ENCODE measurements at regions not wholly inside any gene's neighbourhood (a gene's known extent, or its start where the extent isn't known, plus 50 kb on each side); places are given as distances from the start of the nearest gene placed in this dataset.

DNA sequence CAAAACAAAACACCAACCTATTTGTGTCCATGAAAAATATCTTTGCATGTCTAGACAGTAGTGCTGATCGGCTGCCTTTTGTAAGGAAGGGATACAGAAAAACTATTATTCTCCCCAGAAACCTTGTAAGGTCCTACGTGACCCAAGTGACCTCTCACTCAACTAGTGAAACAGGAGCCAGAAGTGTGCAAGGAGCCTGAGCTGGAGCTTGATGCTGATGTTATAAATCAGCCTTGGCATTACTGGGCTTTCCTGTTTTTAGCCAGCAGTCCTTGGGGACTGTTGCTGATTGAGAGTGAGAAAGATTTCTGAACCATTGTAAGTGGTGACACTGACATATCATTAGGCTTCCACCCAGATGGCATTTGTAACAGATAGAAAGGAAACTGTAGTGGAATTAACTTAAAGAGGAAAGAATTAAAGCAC lies 100.8 kb upstream of the LIMCH1 start:
- Histone ChIP-seq H3K79me2 (ENCODE audit: control insufficient read depth, insufficient read depth, low read length, unreplicated experiment) (no peaks in the 10 kb centered on the region), H3K27me3 (ENCODE audit: insufficient read depth, low read length) (no peaks in the 10 kb centered on the region), H3K27ac (ENCODE audit: low read depth, low read length) (no peak overlapping the region), H3K36me3 (ENCODE audit: insufficient read depth, low read length) (no peaks in the 10 kb centered on the region), H3K4me3 (ENCODE audit: low read depth, low read length) (no peak overlapping the region), H2AFZ (ENCODE audit: low read length, unreplicated experiment) (no peak overlapping the region), H3K4me1 (ENCODE audit: control insufficient read depth, insufficient read depth, low read length, unreplicated experiment) (no peaks in the 10 kb centered on the region)

DNA sequence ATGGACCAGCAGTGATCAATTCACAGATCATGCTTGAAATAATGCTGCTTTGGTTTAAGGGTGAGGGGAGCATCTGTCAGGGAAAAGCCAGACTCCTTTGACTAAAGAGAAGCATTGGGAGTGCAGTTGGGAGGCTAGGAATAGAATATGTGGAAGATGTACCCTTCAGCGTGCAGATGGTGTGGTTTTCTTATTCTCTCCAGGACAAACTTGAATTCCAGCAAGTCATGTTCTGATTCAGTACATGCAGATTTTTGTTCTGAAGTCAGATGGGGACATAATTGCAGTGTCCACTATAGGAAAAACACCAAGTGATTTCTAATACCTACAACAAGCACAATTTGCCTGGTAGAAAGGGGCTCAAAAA lies 99.0 kb upstream of the LIMCH1 start:
- H3K27me3 ChIP-seq (ENCODE audit: insufficient read depth, low read length): no peaks in the 10 kb centered on the region
- H3K79me2 ChIP-seq (ENCODE audit: control insufficient read depth, insufficient read depth, low read length, unreplicated experiment): no peaks in the 10 kb centered on the region
- H2AFZ ChIP-seq (ENCODE audit: low read length, unreplicated experiment): no peak overlapping the region
- no peaks in the 10 kb centered on the region for H3K36me3 ChIP-seq (ENCODE audit: insufficient read depth, low read length)
- H3K4me1 ChIP-seq (ENCODE audit: control insufficient read depth, insufficient read depth, low read length, unreplicated experiment): no peaks in the 10 kb centered on the region
- H3K27ac ChIP-seq (ENCODE audit: low read depth, low read length): no peak overlapping the region
- H3K4me3 ChIP-seq (ENCODE audit: low read depth, low read length): no peak overlapping the region

DNA sequence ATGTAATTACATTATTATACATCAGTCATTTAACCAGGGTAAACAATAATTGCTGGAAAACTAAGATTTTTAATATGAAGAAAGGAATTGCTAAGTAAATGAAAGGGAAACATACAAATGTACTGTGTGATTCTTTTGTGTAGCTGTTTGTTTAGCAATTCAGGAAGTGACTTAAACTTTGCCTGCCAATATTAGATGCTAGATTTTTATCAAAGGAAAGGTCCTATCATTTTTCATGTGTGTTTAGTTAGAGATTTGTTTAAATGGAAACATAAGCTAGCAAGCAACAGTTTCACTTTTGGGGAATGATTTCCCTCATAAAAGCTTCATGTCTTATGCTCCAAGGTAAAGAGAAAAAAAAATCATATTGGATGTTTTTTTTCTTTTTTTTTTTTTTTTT lies 95.1 kb upstream of the LIMCH1 start:
- Histone ChIP-seq H3K27me3 (ENCODE audit: insufficient read depth, low read length) (no peaks in the 10 kb centered on the region; the same call in 1 of the 2 replicates), H3K4me1 (ENCODE audit: control insufficient read depth, insufficient read depth, low read length, unreplicated experiment) (no peaks in the 10 kb centered on the region), H3K36me3 (ENCODE audit: insufficient read depth, low read length) (no peaks in the 10 kb centered on the region), H3K79me2 (ENCODE audit: control insufficient read depth, insufficient read depth, low read length, unreplicated experiment) (no peaks in the 10 kb centered on the region), H3K27ac (ENCODE audit: low read depth, low read length) (no peak overlapping the region), H3K4me3 (ENCODE audit: low read depth, low read length) (no peak overlapping the region), H2AFZ (ENCODE audit: low read length, unreplicated experiment) (no peak overlapping the region)

DNA sequence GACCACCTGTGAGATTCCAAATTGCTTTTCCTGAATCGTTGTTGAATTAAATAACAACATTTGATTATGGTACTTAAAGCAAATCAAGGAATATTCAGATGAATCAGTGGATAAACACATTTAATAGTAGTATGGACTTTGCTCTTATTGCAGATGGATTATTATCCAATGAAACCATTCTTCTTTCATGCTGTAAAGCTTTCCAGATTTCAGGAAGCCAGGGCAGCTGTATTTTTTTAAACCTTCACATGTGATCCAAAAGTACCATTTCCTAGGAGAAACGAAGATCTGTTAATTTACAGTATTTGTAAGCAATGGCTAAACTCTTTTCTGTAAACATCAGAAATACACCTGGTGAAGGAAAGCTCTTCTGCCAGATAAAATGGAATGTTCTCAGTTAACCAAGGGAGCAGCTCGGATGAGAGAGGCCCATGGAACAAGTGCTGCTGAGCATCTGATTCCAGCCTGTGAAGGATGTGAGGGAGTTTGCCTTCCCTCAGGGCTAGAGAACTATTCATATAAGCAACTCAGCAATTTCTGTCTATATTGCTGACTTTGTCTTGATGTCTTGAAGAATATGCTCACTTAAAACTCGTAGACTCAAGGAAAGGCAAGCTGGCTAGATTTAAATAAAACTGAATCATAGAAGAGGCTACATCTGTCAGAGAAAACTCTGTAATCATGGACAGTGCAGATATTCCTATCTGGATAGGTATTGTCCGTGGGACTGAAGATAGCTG lies 94.4 kb upstream of the LIMCH1 start:
- Histone ChIP-seq H3K4me3 (ENCODE audit: low read depth, low read length) (no peak overlapping the region), H3K36me3 (ENCODE audit: insufficient read depth, low read length) (no peaks in the 10 kb centered on the region), H3K27me3 (ENCODE audit: insufficient read depth, low read length) (no peaks in the 10 kb centered on the region; the same call in 1 of the 2 replicates), H2AFZ (ENCODE audit: low read length, unreplicated experiment) (no peak overlapping the region), H3K27ac (ENCODE audit: low read depth, low read length) (no peak overlapping the region), H3K79me2 (ENCODE audit: control insufficient read depth, insufficient read depth, low read length, unreplicated experiment) (no peaks in the 10 kb centered on the region), H3K4me1 (ENCODE audit: control insufficient read depth, insufficient read depth, low read length, unreplicated experiment) (no peaks in the 10 kb centered on the region)

DNA sequence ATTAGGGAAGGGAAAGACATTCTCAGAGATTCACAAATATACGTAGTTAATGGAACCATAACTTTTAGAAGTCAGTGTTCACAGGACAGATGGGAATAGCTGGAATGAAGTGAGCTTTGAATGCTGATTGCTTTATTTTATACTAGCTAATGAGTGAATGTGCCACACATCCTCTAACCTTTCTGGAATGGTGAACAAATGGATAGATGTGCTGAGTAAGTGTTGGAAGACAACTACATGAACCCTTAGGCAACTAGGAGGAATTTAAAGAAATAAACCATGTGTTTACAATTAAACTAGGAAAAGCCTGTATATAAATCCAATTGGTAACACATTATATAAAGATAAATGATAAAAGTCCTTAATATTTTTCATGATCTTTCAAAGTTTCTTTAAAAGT lies 91.6 kb upstream of the LIMCH1 start:
- Histone ChIP-seq H2AFZ (ENCODE audit: low read length, unreplicated experiment) (no peak overlapping the region), H3K27me3 (ENCODE audit: insufficient read depth, low read length) (no peaks in the 10 kb centered on the region; the same call in 1 of the 2 replicates), H3K27ac (ENCODE audit: low read depth, low read length) (no peak overlapping the region), H3K4me1 (ENCODE audit: control insufficient read depth, insufficient read depth, low read length, unreplicated experiment) (no peaks in the 10 kb centered on the region), H3K36me3 (ENCODE audit: insufficient read depth, low read length) (no peaks in the 10 kb centered on the region), H3K79me2 (ENCODE audit: control insufficient read depth, insufficient read depth, low read length, unreplicated experiment) (no peaks in the 10 kb centered on the region), H3K4me3 (ENCODE audit: low read depth, low read length) (no peak overlapping the region)

DNA sequence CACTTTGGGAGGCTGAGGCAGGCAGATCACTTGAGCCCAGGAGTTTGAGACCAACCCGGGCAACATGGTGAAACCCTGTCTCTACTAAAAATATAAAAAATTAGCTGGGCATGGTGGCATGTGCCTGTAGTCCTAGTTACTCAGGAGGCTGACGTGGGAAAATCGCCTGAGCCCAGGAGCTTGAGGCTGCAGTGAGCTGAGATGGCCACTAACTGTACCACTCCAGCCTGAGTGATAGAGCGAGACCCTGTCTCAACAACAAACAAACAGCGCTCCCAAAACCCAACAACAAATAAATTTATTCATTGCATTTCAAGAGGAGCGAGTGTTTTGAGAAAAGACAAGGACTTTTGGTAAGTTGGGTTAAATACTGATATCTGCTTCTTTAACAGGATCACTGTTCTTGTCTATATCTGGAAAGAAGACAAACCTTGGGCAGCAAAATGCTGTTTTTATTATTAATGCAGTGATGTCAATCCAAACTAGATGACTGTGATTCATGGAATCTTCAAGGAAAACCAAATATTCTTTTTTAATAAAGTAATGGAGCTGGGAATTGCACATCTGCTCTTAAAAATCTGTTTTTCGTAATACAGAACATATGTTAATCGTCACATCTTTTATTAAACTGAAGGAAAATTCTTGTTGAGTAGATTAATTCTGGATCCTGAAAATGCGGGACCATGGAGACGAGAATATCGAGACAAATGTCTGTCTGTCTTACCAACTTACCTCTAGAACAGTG lies 90.8 kb upstream of the LIMCH1 start:
- H3K27me3 ChIP-seq (ENCODE audit: insufficient read depth, low read length): no peaks in the 10 kb centered on the region; the same call in 1 of the 2 replicates
- no peaks in the 10 kb centered on the region for H3K4me1 ChIP-seq (ENCODE audit: control insufficient read depth, insufficient read depth, low read length, unreplicated experiment)
- no peak overlapping the region for H3K27ac ChIP-seq (ENCODE audit: low read depth, low read length)
- no peak overlapping the region for H3K4me3 ChIP-seq (ENCODE audit: low read depth, low read length)
- H3K36me3 ChIP-seq (ENCODE audit: insufficient read depth, low read length): no peaks in the 10 kb centered on the region
- no peak overlapping the region for H2AFZ ChIP-seq (ENCODE audit: low read length, unreplicated experiment)
- no peaks in the 10 kb centered on the region for H3K79me2 ChIP-seq (ENCODE audit: control insufficient read depth, insufficient read depth, low read length, unreplicated experiment)

DNA sequence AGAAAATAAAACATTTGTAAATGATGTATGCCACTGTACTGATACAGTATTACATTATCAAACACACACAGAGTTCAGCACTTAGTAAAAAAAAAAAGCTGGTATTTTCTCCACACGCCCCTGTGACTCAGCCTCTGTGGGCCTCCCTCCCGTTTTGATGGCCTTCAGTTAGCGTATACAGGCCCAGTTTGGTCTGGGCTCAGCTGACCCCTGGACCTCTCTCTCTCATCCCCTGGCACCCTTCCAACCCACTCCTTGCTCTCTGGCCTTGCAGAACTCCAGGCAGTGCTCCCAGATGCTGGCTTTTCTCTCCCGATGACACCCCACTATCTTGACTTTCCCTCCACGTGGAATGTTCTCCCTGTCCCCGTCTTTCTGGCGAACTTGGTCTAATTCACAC lies 89.0 kb upstream of the LIMCH1 start:
- no peak overlapping the region for H3K4me3 ChIP-seq (ENCODE audit: low read depth, low read length)
- no peaks in the 10 kb centered on the region for H3K79me2 ChIP-seq (ENCODE audit: control insufficient read depth, insufficient read depth, low read length, unreplicated experiment)
- H3K27ac ChIP-seq (ENCODE audit: low read depth, low read length): no peak overlapping the region
- H3K36me3 ChIP-seq (ENCODE audit: insufficient read depth, low read length): no peaks in the 10 kb centered on the region
- no peaks in the 10 kb centered on the region; the same call in 1 of the 2 replicates for H3K27me3 ChIP-seq (ENCODE audit: insufficient read depth, low read length)
- no peaks in the 10 kb centered on the region for H3K4me1 ChIP-seq (ENCODE audit: control insufficient read depth, insufficient read depth, low read length, unreplicated experiment)
- no peak overlapping the region for H2AFZ ChIP-seq (ENCODE audit: low read length, unreplicated experiment)

DNA sequence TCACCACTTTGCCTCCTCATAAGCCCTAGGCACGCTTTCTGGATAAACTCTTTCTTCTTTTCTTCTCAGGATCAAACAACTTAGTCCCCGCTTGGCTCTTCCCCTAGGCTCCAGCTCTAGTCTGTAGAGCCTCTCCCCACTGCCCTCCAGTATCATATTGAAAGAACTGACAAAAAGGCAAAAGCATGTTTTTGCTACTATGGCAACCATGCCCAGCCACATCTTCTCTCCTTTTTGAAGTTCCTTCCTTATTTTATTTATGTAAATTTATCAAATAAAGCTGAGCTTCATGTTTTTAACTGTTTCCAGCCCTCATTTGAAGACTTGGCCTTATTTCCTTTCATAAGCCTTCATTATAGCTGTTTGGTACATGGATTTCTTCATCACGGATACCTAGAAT lies 86.0 kb upstream of the LIMCH1 start:
- Histone ChIP-seq H3K4me1 (ENCODE audit: control insufficient read depth, insufficient read depth, low read length, unreplicated experiment) (no peaks in the 10 kb centered on the region), H3K36me3 (ENCODE audit: insufficient read depth, low read length) (no peaks in the 10 kb centered on the region), H3K79me2 (ENCODE audit: control insufficient read depth, insufficient read depth, low read length, unreplicated experiment) (no peaks in the 10 kb centered on the region), H3K27me3 (ENCODE audit: insufficient read depth, low read length) (no peaks in the 10 kb centered on the region), H2AFZ (ENCODE audit: low read length, unreplicated experiment) (no peak overlapping the region), H3K27ac (ENCODE audit: low read depth, low read length) (no peak overlapping the region), H3K4me3 (ENCODE audit: low read depth, low read length) (no peak overlapping the region)

DNA sequence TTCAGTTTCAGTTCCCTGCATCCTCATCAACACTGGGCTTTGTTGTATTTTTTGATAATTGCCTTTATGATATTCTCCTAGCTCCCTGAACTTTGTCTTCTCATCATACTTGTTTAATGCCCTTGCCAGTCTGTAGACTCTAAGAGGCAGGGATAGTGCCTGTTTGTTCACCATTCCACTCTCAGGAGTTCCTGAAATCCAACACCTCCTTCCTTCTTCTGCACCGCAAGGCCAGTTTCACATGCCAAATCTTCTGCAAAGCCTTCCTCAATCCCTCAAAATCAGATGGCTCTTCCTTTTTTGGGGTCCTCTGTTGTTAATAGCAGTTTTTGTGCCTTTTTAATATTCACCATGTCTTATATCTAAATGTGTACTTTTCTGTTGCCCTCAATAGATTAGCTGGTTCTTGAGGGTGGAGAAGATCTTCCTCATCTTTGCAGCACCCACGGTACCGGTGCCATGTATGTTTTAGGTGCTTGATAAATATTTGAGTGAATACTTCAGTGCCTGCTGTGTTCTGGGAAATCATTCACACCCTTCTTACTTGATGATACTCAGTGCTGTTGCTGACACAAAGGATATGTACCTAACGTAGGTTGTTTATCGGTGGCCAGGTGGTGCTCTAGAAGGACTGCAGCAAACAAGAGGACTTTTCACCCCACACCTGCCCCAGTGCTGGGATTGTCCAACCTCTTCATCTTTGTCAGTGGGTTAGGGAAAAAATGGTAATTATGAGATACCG lies 85.3 kb upstream of the LIMCH1 start:
- Histone ChIP-seq H2AFZ (ENCODE audit: low read length, unreplicated experiment) (no peak overlapping the region), H3K27me3 (ENCODE audit: insufficient read depth, low read length) (no peaks in the 10 kb centered on the region), H3K27ac (ENCODE audit: low read depth, low read length) (no peak overlapping the region), H3K4me1 (ENCODE audit: control insufficient read depth, insufficient read depth, low read length, unreplicated experiment) (no peaks in the 10 kb centered on the region), H3K36me3 (ENCODE audit: insufficient read depth, low read length) (no peaks in the 10 kb centered on the region), H3K79me2 (ENCODE audit: control insufficient read depth, insufficient read depth, low read length, unreplicated experiment) (no peaks in the 10 kb centered on the region), H3K4me3 (ENCODE audit: low read depth, low read length) (no peak overlapping the region)

DNA sequence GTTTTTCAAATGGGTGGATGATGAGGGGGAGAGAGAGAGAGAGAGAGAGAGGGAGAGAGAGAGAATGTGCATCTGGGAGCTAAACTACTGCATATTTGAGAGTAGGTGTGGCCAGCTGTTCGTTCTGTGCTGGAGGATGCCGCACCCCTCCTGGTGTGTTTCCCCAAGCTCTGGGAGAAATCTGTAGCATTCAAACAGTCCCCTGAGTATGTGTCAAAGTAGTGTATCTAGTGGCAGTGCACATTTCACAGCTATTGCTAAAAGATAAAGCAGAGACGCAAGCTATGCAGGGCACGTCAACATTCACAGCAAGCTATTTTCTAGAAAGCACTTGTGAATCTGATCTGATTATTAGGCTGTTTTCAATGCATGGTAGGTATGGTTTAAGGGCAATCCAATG lies 83.5 kb upstream of the LIMCH1 start:
- no peaks in the 10 kb centered on the region for H3K27me3 ChIP-seq (ENCODE audit: insufficient read depth, low read length)
- H2AFZ ChIP-seq (ENCODE audit: low read length, unreplicated experiment): no peak overlapping the region
- H3K36me3 ChIP-seq (ENCODE audit: insufficient read depth, low read length): no peaks in the 10 kb centered on the region
- no peaks in the 10 kb centered on the region for H3K79me2 ChIP-seq (ENCODE audit: control insufficient read depth, insufficient read depth, low read length, unreplicated experiment)
- no peak overlapping the region for H3K4me3 ChIP-seq (ENCODE audit: low read depth, low read length)
- H3K4me1 ChIP-seq (ENCODE audit: control insufficient read depth, insufficient read depth, low read length, unreplicated experiment): no peaks in the 10 kb centered on the region
- no peak overlapping the region for H3K27ac ChIP-seq (ENCODE audit: low read depth, low read length)

Measured in ACC112 (cell line).